OCI-LY7 (cell line): ENCODE measurements at regions not wholly inside any gene's neighbourhood (a gene's known extent, or its start where the extent isn't known, plus 50 kb on each side); places are given as distances from the start of the nearest gene placed in this dataset.

ENCODE experiments used
- BruUV-seq: library from RNA; stranded (reverse); fragments of 400-500 nt; replicated peaks from 2 replicates; lab custom pipeline; 2021; lab: Mats Ljungman, UMichigan
- CTCF ChIA-PET: fragments of 300-600 bp; sonication (Branson Sonifier 250); formaldehyde crosslinking; loops from one replicate; lab custom pipeline; 2022; ENCODE audit warnings: antibody characterized with exemption; ENCODE audit not compliant: unreplicated experiment; lab: Charles Lee
- POLR2A ChIA-PET: fragments of 300-600 bp; sonication (Branson Sonifier 250); formaldehyde crosslinking; loops from one replicate; lab custom pipeline; 2022; ENCODE audit warnings: antibody characterized with exemption; lab: Charles Lee
- DNase-seq: peaks from one replicate; pipeline ENCODE4 v3.0.0-alpha.2; 2015; ENCODE audit warnings: low spot score
- H2AFZ ChIP-seq: fragments of 200-600 bp; sonication (generic), shearing (Covaris generic); 2 replicates; pipeline ENCODE4 v1.6.1; 2014; ENCODE audit warnings: mild to moderate bottlenecking, antibody characterized with exemption, low read length, moderate library complexity
- H3K27ac ChIP-seq: fragments of 200-600 bp; sonication (generic); 2 replicates; pipeline ENCODE4 v1.5.1; 2014; ENCODE audit warnings: mixed run types, low read depth, mild to moderate bottlenecking, moderate library complexity, low read length, inconsistent platforms; ENCODE audit not compliant: poor library complexity, severe bottlenecking
- H3K36me3 ChIP-seq: fragments of 200-600 bp; sonication (generic); 2 replicates; pipeline ENCODE4 v1.6.1; 2014; ENCODE audit warnings: mild to moderate bottlenecking, antibody characterized with exemption, low read length, moderate library complexity, mixed read lengths; ENCODE audit not compliant: insufficient read depth
- H3K4me1 ChIP-seq: fragments of 200-600 bp; sonication (generic); 2 replicates; pipeline ENCODE4 v1.5.1; 2014; ENCODE audit warnings: mild to moderate bottlenecking, low read length; ENCODE audit not compliant: insufficient read depth, poor library complexity, severe bottlenecking
- H3K4me2 ChIP-seq: fragments of 200-600 bp; sonication (generic); 2 replicates; pipeline ENCODE4 v1.6.1; 2014; ENCODE audit warnings: mild to moderate bottlenecking, low read length
- H3K4me3 ChIP-seq: fragments of 200-600 bp; sonication (generic); 2 replicates; pipeline ENCODE4 v1.5.1; 2014; ENCODE audit warnings: mild to moderate bottlenecking, low read depth, low read length; ENCODE audit not compliant: poor library complexity, severe bottlenecking
- H3K79me2 ChIP-seq: fragments of 200-600 bp; sonication (generic); 2 replicates; pipeline ENCODE4 v1.6.1; 2016; ENCODE audit warnings: low read depth, mild to moderate bottlenecking, low read length, moderate library complexity, mixed read lengths; ENCODE audit not compliant: insufficient read depth
- H3K9me2 ChIP-seq: fragments of 200-600 bp; sonication (generic); 2 replicates; pipeline ENCODE4 v1.6.1; 2016; ENCODE audit warnings: mild to moderate bottlenecking, low read length, mixed read lengths; ENCODE audit not compliant: insufficient read depth
- H3K9me3 ChIP-seq: fragments of 200-600 bp; sonication (generic); 2 replicates; pipeline ENCODE4 v1.6.1; 2014; ENCODE audit warnings: mild to moderate bottlenecking, mixed run types, low read length, mixed read lengths
- H4K20me1 ChIP-seq: fragments of 200-600 bp; sonication (generic); 2 replicates; pipeline ENCODE4 v1.6.1; 2014; ENCODE audit warnings: mild to moderate bottlenecking, antibody characterized with exemption, low read length, moderate library complexity, mixed read lengths; ENCODE audit not compliant: insufficient read depth
- CTCF ChIP-seq: fragments of 200-600 bp; sonication (generic); conservative IDR thresholded peaks from 2 replicates; pipeline ENCODE4 v1.5.1; 2014; ENCODE audit warnings: mild to moderate bottlenecking, antibody characterized with exemption, low read length, moderate library complexity, mixed read lengths
- EZH2phosphoT487 ChIP-seq: fragments of 200-600 bp; sonication (generic); IDR thresholded peaks from 2 replicates; pipeline ENCODE4 v1.6.1; 2018; ENCODE audit warnings: low read depth, borderline replicate concordance, mild to moderate bottlenecking, mixed run types, antibody characterized with exemption, low read length, moderate library complexity, mixed read lengths
- intact Hi-C: fragments of 100-400 bp; cut with micrococcal nuclease; formaldehyde crosslinking; loops from one replicate; pipeline ENCODE4 v1.10.0; 2022; ENCODE audit not compliant: unreplicated experiment

GRCh38 chr2:175620106-175620505 lies 382.0 kb downstream of the LNPK start:
- Histone ChIP-seq H2AFZ (no peak overlapping the region), H3K79me2 (no peaks in the 10 kb centered on the region), H3K27ac (no peak overlapping the region), H3K9me3 (no peaks in the 10 kb centered on the region), H3K9me2 (no peaks in the 10 kb centered on the region), H3K4me2 (no peak overlapping the region), H3K4me1 (no peaks in the 10 kb centered on the region), H4K20me1 (no peaks in the 10 kb centered on the region), H3K4me3 (no peak overlapping the region), H3K36me3 (no peaks in the 10 kb centered on the region)
- POLR2A ChIA-PET: interaction anchor here (1.3 kb wide), 1 partner anchor 9 kb away, joined by 3 read pairs; no protein-coding TSS in a partner anchor
- CTCF ChIA-PET: no interaction called here
- DNase-seq: no peak
- TF ChIP-seq EZH2phosphoT487 (no peak), CTCF (no peak)
- BruUV-seq: no TSS peak
- intact Hi-C loops: no loop called here

GRCh38 chr2:175619179-175620045 lies 382.7 kb downstream of the LNPK start:
- Histone ChIP-seq H3K9me2 (no peaks in the 10 kb centered on the region), H3K4me2 (no peak overlapping the region), H3K4me3 (no peak overlapping the region), H3K9me3 (no peaks in the 10 kb centered on the region), H3K4me1 (no peaks in the 10 kb centered on the region), H4K20me1 (no peaks in the 10 kb centered on the region), H3K27ac (no peak overlapping the region), H3K36me3 (no peaks in the 10 kb centered on the region), H3K79me2 (no peaks in the 10 kb centered on the region), H2AFZ (no peak overlapping the region)
- no peak for DNase-seq
- intact Hi-C loops: no loop called here
- ChIA-PET CTCF (no interaction called here), POLR2A (interaction anchor here (0.6 to 1.3 kb wide), 2 partner anchors 10 to 1277 kb away, joined by 3 read pairs; no protein-coding TSS in a partner anchor)
- TF ChIP-seq EZH2phosphoT487 (no peak), CTCF (no peak)
- BruUV-seq: no TSS peak

GRCh38 chr2:175612280-175612679 lies 389.8 kb downstream of the LNPK start:
- CTCF ChIA-PET: no interaction called here
- no peak for TF ChIP-seq EZH2phosphoT487
- no peak for TF ChIP-seq CTCF
- Histone ChIP-seq H3K36me3 (no peaks in the 10 kb centered on the region), H3K4me3 (no peak overlapping the region), H3K9me2 (no peaks in the 10 kb centered on the region), H3K4me2 (no peak overlapping the region), H3K79me2 (no peaks in the 10 kb centered on the region), H3K9me3 (no peaks in the 10 kb centered on the region), H3K27ac (no peak overlapping the region), H4K20me1 (no peaks in the 10 kb centered on the region), H2AFZ (no peak overlapping the region), H3K4me1 (no peaks in the 10 kb centered on the region)
- intact Hi-C loops: no loop called here
- no TSS peak for BruUV-seq
- POLR2A ChIA-PET: no interaction called here
- no peak for DNase-seq
